Loucy (cell line): ENCODE measurements at regions not wholly inside any gene's neighbourhood (a gene's known extent, or its start where the extent isn't known, plus 50 kb on each side); places are given as distances from the start of the nearest gene placed in this dataset.
A peak's percentile ranks its signal among the peaks of the same experiment; 100 is the strongest.
"Not testable (repeated sequence)": the region's sequence is repeated elsewhere in the genome, so short reads cannot be mapped to it uniquely, and the experiment has no call there.

Experiments
- H2AFZ ChIP-seq: fragments of 200-600 bp; sonication (generic); 2 replicates; pipeline ENCODE4 v1.6.0; 2016; ENCODE audit warnings: antibody characterized with exemption, mild to moderate bottlenecking, low read length, moderate library complexity
- H3F3A ChIP-seq: fragments of 200-600 bp; 2 replicates; pipeline ENCODE4 v1.6.0; 2016; ENCODE audit warnings: antibody characterized with exemption, low read depth, mild to moderate bottlenecking
- H3K27me3 ChIP-seq: fragments of 200-600 bp; sonication (generic); 2 replicates; pipeline ENCODE4 v1.6.1; 2014; ENCODE audit warnings: low read length, mild to moderate bottlenecking; ENCODE audit not compliant: insufficient read depth, poor library complexity, severe bottlenecking
- H3K36me3 ChIP-seq: fragments of 200-600 bp; sonication (generic); 2 replicates; pipeline ENCODE4 v1.6.1; 2016; ENCODE audit warnings: low read length; ENCODE audit not compliant: insufficient read depth
- H3K4me1 ChIP-seq: fragments of 200-600 bp; sonication (generic); 2 replicates; pipeline ENCODE4 v1.5.1; 2014; ENCODE audit warnings: low read length, mild to moderate bottlenecking; ENCODE audit not compliant: insufficient read depth, poor library complexity, severe bottlenecking
- H3K4me2 ChIP-seq: fragments of 200-600 bp; sonication (generic); 2 replicates; pipeline ENCODE4 v1.6.0; 2014; ENCODE audit warnings: antibody characterized with exemption, low read length, low read depth, mild to moderate bottlenecking; ENCODE audit not compliant: poor library complexity, severe bottlenecking
- H3K4me3 ChIP-seq: fragments of 200-600 bp; sonication (generic); 2 replicates; pipeline ENCODE4 v1.5.1; 2014; ENCODE audit warnings: low read length, mild to moderate bottlenecking, mixed read lengths; ENCODE audit not compliant: poor library complexity, severe bottlenecking
- H3K79me2 ChIP-seq: fragments of 200-600 bp; sonication (generic); 2 replicates; pipeline ENCODE4 v1.6.1; 2014; ENCODE audit warnings: low read length; ENCODE audit not compliant: insufficient read depth
- H3K9ac ChIP-seq: fragments of 200-600 bp; sonication (generic); 2 replicates; pipeline ENCODE4 v1.6.0; 2014; ENCODE audit warnings: mild to moderate bottlenecking, low read depth, low read length, moderate library complexity; ENCODE audit not compliant: poor library complexity, severe bottlenecking
- H3K9me2 ChIP-seq: fragments of 200-600 bp; sonication (generic); replicated peaks from 2 replicates; pipeline ENCODE4 v1.6.1; 2016; ENCODE audit warnings: low read depth, low read length, mixed read lengths
- H3K9me3 ChIP-seq: fragments of 200-600 bp; sonication (generic); 2 replicates; pipeline ENCODE4 v1.6.1; 2014; ENCODE audit warnings: mild to moderate bottlenecking, antibody characterized with exemption, low read length, low read depth; ENCODE audit not compliant: insufficient read depth
- H4K20me1 ChIP-seq: fragments of 200-600 bp; sonication (generic); 2 replicates; pipeline ENCODE4 v1.6.0; 2014; ENCODE audit warnings: antibody characterized with exemption, low read length, mild to moderate bottlenecking; ENCODE audit not compliant: insufficient read depth, poor library complexity, severe bottlenecking
- CTCF ChIP-seq: fragments of 200-600 bp; sonication (generic); conservative IDR thresholded peaks from 2 replicates; pipeline ENCODE4 v1.5.1; 2014; ENCODE audit warnings: mild to moderate bottlenecking, antibody characterized with exemption, low read length
- EZH2phosphoT487 ChIP-seq: fragments of 200-600 bp; IDR thresholded peaks from 2 replicates; pipeline ENCODE4 v1.6.1; 2018; ENCODE audit warnings: antibody characterized with exemption, mild to moderate bottlenecking, moderate library complexity, borderline replicate concordance

DNA sequence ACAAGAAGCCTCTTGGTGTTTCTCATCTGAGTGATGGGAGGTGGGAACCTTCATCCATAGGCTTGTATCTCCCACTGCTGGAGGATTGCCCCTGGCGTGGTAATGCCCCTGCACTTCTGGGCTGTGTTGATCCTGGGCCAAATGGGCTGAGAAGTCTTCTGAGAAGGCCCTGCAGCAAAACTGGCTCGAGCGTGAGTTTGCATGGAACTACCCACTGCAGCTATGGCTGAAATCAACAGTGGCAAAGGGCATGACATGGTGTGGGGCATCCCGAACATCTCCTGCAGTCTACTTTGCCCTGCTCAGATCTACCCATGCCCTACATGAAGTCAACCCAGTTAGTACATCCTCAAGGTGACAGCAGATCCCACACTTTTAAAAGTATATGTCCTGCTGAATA lies 130.6 kb downstream of the NRN1 start:
- no peaks in the 10 kb centered on the region for H4K20me1 ChIP-seq
- H3K4me1 ChIP-seq, result no peaks in the 10 kb centered on the region
- H3K79me2 ChIP-seq, result no peaks in the 10 kb centered on the region
- no peak overlapping the region for H3K4me2 ChIP-seq
- no peak overlapping the region for H3K9ac ChIP-seq
- no peak overlapping the region for H3K4me3 ChIP-seq
- H3F3A ChIP-seq, result no peaks in the 10 kb centered on the region
- no peaks in the 10 kb centered on the region for H3K27me3 ChIP-seq
- H3K36me3 ChIP-seq, result no peaks in the 10 kb centered on the region
- H3K9me2 ChIP-seq, result no peaks in the 10 kb centered on the region
- TF ChIP-seq CTCF (no peak), EZH2phosphoT487 (no peak)
- H2AFZ ChIP-seq, result no peak overlapping the region
- no peaks in the 10 kb centered on the region for H3K9me3 ChIP-seq

GRCh38 chr6:5873976-5874375 lies 132.7 kb downstream of the NRN1 start:
- H3K9me3 ChIP-seq, H3K4me2 ChIP-seq, H3K79me2 ChIP-seq, H3K9ac ChIP-seq, H3F3A ChIP-seq, H4K20me1 ChIP-seq, H2AFZ ChIP-seq, H3K4me1 ChIP-seq, H3K9me2 ChIP-seq, H3K4me3 ChIP-seq, H3K27me3 ChIP-seq, H3K36me3 ChIP-seq: not testable (repeated sequence)

DNA sequence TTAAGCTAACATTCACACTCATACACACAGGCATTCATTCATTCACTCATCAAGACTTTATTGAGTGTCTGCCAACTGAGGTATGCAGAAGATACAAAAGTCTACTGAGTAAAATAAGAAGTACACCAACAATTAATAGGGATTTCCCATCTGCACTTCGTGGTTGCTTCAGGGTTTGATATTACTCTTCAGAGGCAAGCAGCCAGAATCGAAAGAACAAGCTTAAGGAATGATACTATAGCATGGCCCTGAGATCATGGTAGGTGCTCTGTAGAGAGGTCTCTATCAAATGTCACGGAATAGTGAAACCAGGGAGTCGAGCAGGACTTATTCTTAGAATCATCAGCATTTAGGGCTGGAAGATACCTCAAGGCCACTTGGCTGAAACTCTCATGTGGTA lies 135.4 kb downstream of the NRN1 start:
- no peaks in the 10 kb centered on the region for H3K27me3 ChIP-seq
- H4K20me1 ChIP-seq, result no peaks in the 10 kb centered on the region
- TF ChIP-seq EZH2phosphoT487, result no peak
- no peak for TF ChIP-seq CTCF
- no peak overlapping the region for H3K4me3 ChIP-seq
- H3K36me3 ChIP-seq, result no peaks in the 10 kb centered on the region
- no peak overlapping the region for H3K4me2 ChIP-seq
- peaks cover 13% of the 10 kb centered on the region for H3K4me1 ChIP-seq
- no peak overlapping the region for H3K9ac ChIP-seq
- no peaks in the 10 kb centered on the region for H3F3A ChIP-seq
- H2AFZ ChIP-seq, result no peak overlapping the region
- no peaks in the 10 kb centered on the region for H3K79me2 ChIP-seq
- H3K9me3 ChIP-seq, result 0 out of 2 replicates have a peak, but pooled peaks cover 6% of the 10 kb centered on the region
- no peaks in the 10 kb centered on the region for H3K9me2 ChIP-seq

- peaks cover 25% of the 10 kb centered on the region for H3K4me1 ChIP-seq
- H3K79me2 ChIP-seq, result no peaks in the 10 kb centered on the region
- H4K20me1 ChIP-seq, result no peaks in the 10 kb centered on the region
- no peak overlapping the region for H3K9ac ChIP-seq
- H3K9me3 ChIP-seq, result 0 out of 2 replicates have a peak, but pooled peaks cover 6% of the 10 kb centered on the region
- H3K9me2 ChIP-seq, result no peaks in the 10 kb centered on the region
- peak overlapping the region; percentile 43 for H3K4me2 ChIP-seq
- H3K27me3 ChIP-seq, result no peaks in the 10 kb centered on the region
- 0 out of 2 replicates have a peak overlapping the region, but pooled peaks have one; percentile 42 for H2AFZ ChIP-seq
- no peaks in the 10 kb centered on the region for H3F3A ChIP-seq
- H3K4me3 ChIP-seq, result no peak overlapping the region
- no peak for TF ChIP-seq CTCF
- no peak for TF ChIP-seq EZH2phosphoT487
- H3K36me3 ChIP-seq, result no peaks in the 10 kb centered on the region
These were observed 137.0 kb downstream of the NRN1 start for GRCh38 chr6:5869676-5870075.
